HEK293 (cell line): ENCODE measurements at regions not wholly inside any gene's neighbourhood (a gene's known extent, or its start where the extent isn't known, plus 50 kb on each side); places are given as distances from the start of the nearest gene placed in this dataset.
A peak's percentile ranks its signal among the peaks of the same experiment; 100 is the strongest.
"Not testable (repeated sequence)": the region's sequence is repeated elsewhere in the genome, so short reads cannot be mapped to it uniquely, and the experiment has no call there.

Source experiments
- CTCF ChIA-PET: fragments of 350-600 bp; formaldehyde crosslinking; extraction: SDS; loops from one replicate; lab custom pipeline; 2021; ENCODE audit warnings: antibody characterized with exemption; lab: Yijun Ruan, JAX
- POLR2A ChIA-PET: fragments of 300-600 bp; formaldehyde crosslinking; extraction: SDS; loops from one replicate; lab custom pipeline; 2020; ENCODE audit warnings: antibody characterized with exemption, inconsistent platforms; lab: Yijun Ruan, JAX
- H3K27ac ChIP-seq: fragments of 200-500 bp; sonication (Bioruptor generic); 2 replicates; pipeline ENCODE4 v1.5.1; 2014; ENCODE audit warnings: low read depth, low read length, control low read depth, inconsistent platforms; ENCODE audit errors: extremely low read depth
- H3K36me3 ChIP-seq, 2 experiments: fragments of 200-500 bp in 1 of 2; sonication (Bioruptor generic) in 1 of 2; 1 replicate in 1 of 2; 2 replicates in 1 of 2; pipeline ENCODE4 v1.5.1; 2014 to 2017; ENCODE audit warnings: inconsistent platforms in 2 of 2, low read length in 2 of 2; ENCODE audit not compliant: control insufficient read depth in 2 of 2, insufficient read depth in 1 of 2
- H3K4me1 ChIP-seq: fragments of 200-500 bp; sonication (Bioruptor generic); 2 replicates; pipeline ENCODE4 v1.5.1; 2014; ENCODE audit warnings: mild to moderate bottlenecking, low read length, inconsistent platforms; ENCODE audit not compliant: control insufficient read depth, insufficient read depth
- H3K4me3 ChIP-seq: 2 replicates; pipeline ENCODE4 v1.5.1; 2011; ENCODE audit warnings: low read depth, mild to moderate bottlenecking, control low read depth, low read length, moderate library complexity
- H3K9me3 ChIP-seq: fragments of 200-500 bp; sonication (Bioruptor generic); 2 replicates; pipeline ENCODE4 v1.5.1; 2014; ENCODE audit warnings: low read depth, low read length, inconsistent platforms; ENCODE audit not compliant: control insufficient read depth, insufficient read depth
- GFI1B ChIP-seq: fragments of 450-650 bp; formaldehyde crosslinking; IDR thresholded peaks from 2 replicates; pipeline ENCODE4 v1.5.1; 2016; ENCODE audit warnings: missing biosample characterization, missing genetic modification characterization
- OSR2 ChIP-seq: fragments of 450-650 bp; formaldehyde crosslinking; IDR thresholded peaks from 2 replicates; pipeline ENCODE4 v1.5.1; 2016; ENCODE audit warnings: missing biosample characterization, missing genetic modification characterization
- SETDB1 ChIP-seq: IDR thresholded peaks from one replicate; pipeline ENCODE4 v1.6.1; 2017; ENCODE audit warnings: mild to moderate bottlenecking, low read length, moderate library complexity, mixed read lengths; ENCODE audit not compliant: insufficient read length
- TRIM28 ChIP-seq: IDR thresholded peaks from 2 replicates; pipeline ENCODE4 v1.6.1; 2011; ENCODE audit warnings: low read length, control low read depth, borderline replicate concordance
- ZBTB20 ChIP-seq: fragments of 450-650 bp; formaldehyde crosslinking; IDR thresholded peaks from 2 replicates; pipeline ENCODE4 v1.5.1; 2016; ENCODE audit warnings: missing biosample characterization, missing genetic modification characterization
- ZNF114 ChIP-seq: fragments of 450-650 bp; formaldehyde crosslinking; IDR thresholded peaks from 2 replicates; pipeline ENCODE4 v1.5.0; 2017; ENCODE audit warnings: missing biosample characterization, missing genetic modification characterization
- ZNF169 ChIP-seq: fragments of 450-650 bp; formaldehyde crosslinking; IDR thresholded peaks from 2 replicates; pipeline ENCODE4 v1.5.1; 2016; ENCODE audit warnings: missing biosample characterization, missing genetic modification characterization
- ZNF24 ChIP-seq: fragments of 450-650 bp; formaldehyde crosslinking; IDR thresholded peaks from 2 replicates; pipeline ENCODE4 v1.5.1; 2016; ENCODE audit warnings: missing biosample characterization, missing genetic modification characterization
- ZNF292 ChIP-seq: fragments of 450-650 bp; formaldehyde crosslinking; IDR thresholded peaks from 2 replicates; pipeline ENCODE4 v1.5.1; 2016; ENCODE audit warnings: low read depth, missing biosample characterization, missing genetic modification characterization, borderline replicate concordance
- ZNF311 ChIP-seq: fragments of 450-650 bp; formaldehyde crosslinking; IDR thresholded peaks from 2 replicates; pipeline ENCODE4 v1.5.1; 2017; ENCODE audit warnings: missing biosample characterization, missing genetic modification characterization, borderline replicate concordance
- ZNF404 ChIP-seq: fragments of 450-650 bp; formaldehyde crosslinking; IDR thresholded peaks from 2 replicates; pipeline ENCODE4 v1.5.1; 2017; ENCODE audit warnings: missing biosample characterization, missing genetic modification characterization
- ZNF423 ChIP-seq: fragments of 450-650 bp; formaldehyde crosslinking; IDR thresholded peaks from 2 replicates; pipeline ENCODE4 v1.5.1; 2016; ENCODE audit warnings: missing biosample characterization, missing genetic modification characterization
- ZNF433 ChIP-seq: fragments of 450-650 bp; formaldehyde crosslinking; IDR thresholded peaks from 2 replicates; pipeline ENCODE4 v1.5.1; 2016; ENCODE audit warnings: missing biosample characterization, missing genetic modification characterization, low read depth
- ZNF473 ChIP-seq: fragments of 450-650 bp; formaldehyde crosslinking; IDR thresholded peaks from 2 replicates; pipeline ENCODE4 v1.5.1; 2017; ENCODE audit warnings: missing biosample characterization, missing genetic modification characterization
- ZNF488 ChIP-seq: fragments of 450-650 bp; formaldehyde crosslinking; IDR thresholded peaks from 2 replicates; pipeline ENCODE4 v1.5.1; 2016; ENCODE audit warnings: missing biosample characterization, missing genetic modification characterization
- ZNF558 ChIP-seq: fragments of 450-650 bp; formaldehyde crosslinking; IDR thresholded peaks from 2 replicates; pipeline ENCODE4 v1.5.1; 2016; ENCODE audit warnings: missing biosample characterization, missing genetic modification characterization
- ZNF585B ChIP-seq: fragments of 450-650 bp; formaldehyde crosslinking; IDR thresholded peaks from 2 replicates; pipeline ENCODE4 v1.5.1; 2016; ENCODE audit warnings: missing biosample characterization, missing genetic modification characterization
- ZNF621 ChIP-seq: fragments of 450-650 bp; formaldehyde crosslinking; IDR thresholded peaks from 2 replicates; pipeline ENCODE4 v1.5.1; 2017; ENCODE audit warnings: missing biosample characterization, missing genetic modification characterization
- ZNF768 ChIP-seq: fragments of 450-650 bp; formaldehyde crosslinking; IDR thresholded peaks from 2 replicates; pipeline ENCODE4 v1.5.1; 2018; ENCODE audit warnings: missing biosample characterization, mild to moderate bottlenecking, missing genetic modification characterization
- TF ChIP-seq, protein P1 (sequence below): fragments of 450-650 bp; formaldehyde crosslinking; IDR thresholded peaks from 2 replicates; pipeline ENCODE4 v1.5.1; 2016; ENCODE audit warnings: missing biosample characterization, missing genetic modification characterization, borderline replicate concordance

DNA sequence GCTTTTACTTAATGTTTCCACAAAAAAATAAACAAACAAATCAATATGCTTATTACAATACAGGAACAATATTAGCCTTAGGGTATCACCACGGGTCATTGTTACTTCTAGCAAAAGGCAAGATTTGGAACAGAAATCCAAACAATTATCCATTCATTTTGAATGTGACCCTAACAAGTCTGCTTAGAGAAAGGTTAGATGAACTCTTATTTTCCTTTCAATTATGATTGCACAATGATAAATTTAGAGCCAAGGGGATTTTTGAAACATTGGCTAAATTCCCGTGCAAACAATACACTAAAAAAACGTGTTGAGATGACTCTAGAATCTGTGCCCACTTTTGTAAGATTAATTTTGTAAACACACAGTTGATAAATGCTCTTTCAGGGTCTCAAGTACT is 474.7 kb downstream of the PCDH7 start:
- Histone ChIP-seq H3K36me3 (no peaks in the 10 kb centered on the region), H3K9me3 (no peaks in the 10 kb centered on the region), H3K27ac (no peak overlapping the region), H3K4me1 (no peaks in the 10 kb centered on the region), H3K4me3 (no peak overlapping the region)
- TF ChIP-seq ZNF488 (no peak), ZNF768 (no peak), ZNF621 (no peak), ZNF311 (tag by site-specific recombination) (no peak), ZNF558 (tag by site-specific recombination) (no peak), ZNF169 (tag by site-specific recombination) (no peak), ZNF404 (no peak), ZBTB20 (no peak), ZNF473 (no peak)
- TF ChIP-seq, protein P1, sequence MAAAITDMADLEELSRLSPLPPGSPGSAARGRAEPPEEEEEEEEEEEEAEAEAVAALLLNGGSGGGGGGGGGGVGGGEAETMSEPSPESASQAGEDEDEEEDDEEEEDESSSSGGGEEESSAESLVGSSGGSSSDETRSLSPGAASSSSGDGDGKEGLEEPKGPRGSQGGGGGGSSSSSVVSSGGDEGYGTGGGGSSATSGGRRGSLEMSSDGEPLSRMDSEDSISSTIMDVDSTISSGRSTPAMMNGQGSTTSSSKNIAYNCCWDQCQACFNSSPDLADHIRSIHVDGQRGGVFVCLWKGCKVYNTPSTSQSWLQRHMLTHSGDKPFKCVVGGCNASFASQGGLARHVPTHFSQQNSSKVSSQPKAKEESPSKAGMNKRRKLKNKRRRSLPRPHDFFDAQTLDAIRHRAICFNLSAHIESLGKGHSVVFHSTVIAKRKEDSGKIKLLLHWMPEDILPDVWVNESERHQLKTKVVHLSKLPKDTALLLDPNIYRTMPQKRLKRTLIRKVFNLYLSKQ (tag by site-specific recombination) = no peak
- CTCF ChIA-PET = no interaction called here
- POLR2A ChIA-PET = no interaction called here

DNA sequence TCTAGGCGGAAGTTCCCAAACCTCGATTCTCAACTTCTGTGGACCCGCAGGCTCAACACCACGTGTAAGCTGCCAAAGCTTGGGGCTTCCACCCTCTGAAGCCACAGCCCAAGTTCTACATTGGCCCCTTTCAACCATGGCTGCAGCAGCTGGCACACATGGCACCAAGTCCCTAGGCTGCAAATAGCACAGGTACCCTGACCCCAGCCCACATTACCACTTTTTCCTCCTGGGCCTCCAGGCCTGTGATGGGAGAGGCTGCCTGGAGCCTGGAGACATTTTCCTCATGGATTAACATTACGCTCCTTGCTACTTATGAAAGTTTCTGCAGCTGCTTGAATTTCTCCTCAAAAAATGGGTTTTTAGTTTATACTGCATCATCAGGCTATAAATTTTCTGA is 479.5 kb downstream of the PCDH7 start:
- no peaks in the 10 kb centered on the region for H3K36me3 ChIP-seq
- no peaks in the 10 kb centered on the region for H3K9me3 ChIP-seq
- ChIA-PET POLR2A (no interaction called here), CTCF (no interaction called here)
- H3K27ac ChIP-seq = no peak overlapping the region
- TF ChIP-seq ZNF423 (tag by site-specific recombination) = no peak
- TF ChIP-seq ZNF433 (tag by site-specific recombination) = no peak
- TF ChIP-seq TRIM28 = peak; percentile 60; the same call in 1 of the 2 replicates
- no peak for TF ChIP-seq ZNF24 (tag by site-specific recombination)
- peak; percentile 47 for TF ChIP-seq SETDB1
- TF ChIP-seq GFI1B (tag by site-specific recombination) = no peak
- peak; percentile 91 for TF ChIP-seq ZNF585B (tag by site-specific recombination)
- no peaks in the 10 kb centered on the region for H3K4me1 ChIP-seq
- H3K4me3 ChIP-seq = no peak overlapping the region

GRCh38 chr4:31202054-31202453 is 481.9 kb downstream of the PCDH7 start:
- H3K4me3 ChIP-seq, H3K9me3 ChIP-seq, CTCF ChIA-PET, H3K4me1 ChIP-seq, H3K36me3 ChIP-seq, POLR2A ChIA-PET, H3K27ac ChIP-seq: not testable (repeated sequence)

- H3K9me3 ChIP-seq = no peaks in the 10 kb centered on the region
- H3K4me3 ChIP-seq = no peak overlapping the region
- ChIA-PET POLR2A (no interaction called here), CTCF (interaction anchor here (1.0 kb wide), 1 partner anchor 36 kb away, joined by 4 read pairs; no protein-coding TSS in a partner anchor)
- H3K4me1 ChIP-seq = no peaks in the 10 kb centered on the region
- H3K27ac ChIP-seq = no peak overlapping the region
- H3K36me3 ChIP-seq = no peaks in the 10 kb centered on the region
- no peak for TF ChIP-seq ZNF558 (tag by site-specific recombination)
- no peak for TF ChIP-seq ZNF114
- TF ChIP-seq ZNF292 (tag by site-specific recombination) = no peak
- TF ChIP-seq OSR2 (tag by site-specific recombination) = no peak
- no peak for TF ChIP-seq ZNF24 (tag by site-specific recombination)
Measured at GRCh38 chr4:31204874-31205273, 484.7 kb downstream of the PCDH7 start.
